PFSK-1 (cell line): ENCODE measurements at regions not wholly inside any gene's neighbourhood (a gene's known extent, or its start where the extent isn't known, plus 50 kb on each side); places are given as distances from the start of the nearest gene placed in this dataset.

ENCODE experiments used
- POLR2AphosphoS5 ChIP-seq: IDR thresholded peaks from 2 replicates; pipeline ENCODE4 v1.6.1; 2012; ENCODE audit warnings: low read depth, mild to moderate bottlenecking, control low read depth, low read length, moderate library complexity
- TF ChIP-seq, protein P1 (sequence below), 2 experiments: IDR thresholded peaks; 2 replicates each; pipeline versions ENCODE4 v1.6.1 to v1.8.0; 2011 to 2012; ENCODE audit warnings: low read depth in 2 of 2, low read length in 2 of 2, control low read depth in 1 of 2, inconsistent platforms in 1 of 2, mild to moderate bottlenecking in 1 of 2, moderate library complexity in 1 of 2; ENCODE audit not compliant: insufficient read depth in 1 of 2

- TF ChIP-seq POLR2AphosphoS5: no peak
- TF ChIP-seq, protein P1, sequence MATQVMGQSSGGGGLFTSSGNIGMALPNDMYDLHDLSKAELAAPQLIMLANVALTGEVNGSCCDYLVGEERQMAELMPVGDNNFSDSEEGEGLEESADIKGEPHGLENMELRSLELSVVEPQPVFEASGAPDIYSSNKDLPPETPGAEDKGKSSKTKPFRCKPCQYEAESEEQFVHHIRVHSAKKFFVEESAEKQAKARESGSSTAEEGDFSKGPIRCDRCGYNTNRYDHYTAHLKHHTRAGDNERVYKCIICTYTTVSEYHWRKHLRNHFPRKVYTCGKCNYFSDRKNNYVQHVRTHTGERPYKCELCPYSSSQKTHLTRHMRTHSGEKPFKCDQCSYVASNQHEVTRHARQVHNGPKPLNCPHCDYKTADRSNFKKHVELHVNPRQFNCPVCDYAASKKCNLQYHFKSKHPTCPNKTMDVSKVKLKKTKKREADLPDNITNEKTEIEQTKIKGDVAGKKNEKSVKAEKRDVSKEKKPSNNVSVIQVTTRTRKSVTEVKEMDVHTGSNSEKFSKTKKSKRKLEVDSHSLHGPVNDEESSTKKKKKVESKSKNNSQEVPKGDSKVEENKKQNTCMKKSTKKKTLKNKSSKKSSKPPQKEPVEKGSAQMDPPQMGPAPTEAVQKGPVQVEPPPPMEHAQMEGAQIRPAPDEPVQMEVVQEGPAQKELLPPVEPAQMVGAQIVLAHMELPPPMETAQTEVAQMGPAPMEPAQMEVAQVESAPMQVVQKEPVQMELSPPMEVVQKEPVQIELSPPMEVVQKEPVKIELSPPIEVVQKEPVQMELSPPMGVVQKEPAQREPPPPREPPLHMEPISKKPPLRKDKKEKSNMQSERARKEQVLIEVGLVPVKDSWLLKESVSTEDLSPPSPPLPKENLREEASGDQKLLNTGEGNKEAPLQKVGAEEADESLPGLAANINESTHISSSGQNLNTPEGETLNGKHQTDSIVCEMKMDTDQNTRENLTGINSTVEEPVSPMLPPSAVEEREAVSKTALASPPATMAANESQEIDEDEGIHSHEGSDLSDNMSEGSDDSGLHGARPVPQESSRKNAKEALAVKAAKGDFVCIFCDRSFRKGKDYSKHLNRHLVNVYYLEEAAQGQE (IDR thresholded peaks at IDR 0.05; ENCODE audit: insufficient read depth in 1 of 2, low read depth in 2 of 2, low read length in 2 of 2): no peak
These were observed 432.5 kb downstream of the KCNA4 start for GRCh38 chr11:29584342-29584741.
